WTC11 (cell line): ENCODE measurements at regions not wholly inside any gene's neighbourhood (a gene's known extent, or its start where the extent isn't known, plus 50 kb on each side); places are given as distances from the start of the nearest gene placed in this dataset.

Experiments used
- ATAC-seq: fragments of 200-7000 bp; cut with Tn5 transposase; 2 replicates; pipeline ENCODE4 v1.10.0; 2021; ENCODE audit warnings: mild to moderate bottlenecking, moderate library complexity
- CTCF ChIA-PET: fragments of 300-600 bp; sonication (Branson Sonifier 250); formaldehyde crosslinking; loops from one replicate; lab custom pipeline; 2021; ENCODE audit warnings: antibody characterized with exemption; lab: Charles Lee
- POLR2A ChIA-PET: fragments of 350-600 bp; sonication (Branson Sonifier 250); formaldehyde crosslinking; loops from one replicate; lab custom pipeline; 2021; ENCODE audit warnings: antibody characterized with exemption; lab: Charles Lee
- DNase-seq: peaks from one replicate; pipeline ENCODE4 v3.0.0; 2021; ENCODE audit warnings: low spot score
- H3K27ac Mint-ChIP-seq: 2 replicates; pipeline ENCODE4 v1.8.0; 2021; ENCODE audit warnings: mixed read lengths
- H3K27me3 Mint-ChIP-seq: 2 replicates; pipeline ENCODE4 v1.8.0; 2021; ENCODE audit warnings: low read depth, mild to moderate bottlenecking, moderate library complexity, mixed read lengths
- H3K36me3 Mint-ChIP-seq: 2 replicates; pipeline ENCODE4 v1.8.0; 2021; ENCODE audit warnings: mixed read lengths
- H3K4me1 Mint-ChIP-seq: 2 replicates; pipeline ENCODE4 v1.8.0; 2022; ENCODE audit warnings: mixed read lengths
- H3K4me3 Mint-ChIP-seq: 2 replicates; pipeline ENCODE4 v1.8.0; 2021; ENCODE audit warnings: mild to moderate bottlenecking, moderate library complexity, mixed read lengths
- H3K9me3 Mint-ChIP-seq: 2 replicates; pipeline ENCODE4 v1.8.0; 2021; ENCODE audit warnings: mixed read lengths
- ATF1 ChIP-seq: sonication (generic); formaldehyde crosslinking; IDR thresholded peaks from 2 replicates; pipeline ENCODE4 v1.8.1; 2023; ENCODE audit warnings: mild to moderate bottlenecking, moderate library complexity, missing genetic modification reagents
- ETV6 ChIP-seq: sonication (generic); formaldehyde crosslinking; IDR thresholded peaks from 2 replicates; pipeline ENCODE4 v1.8.1; 2022; ENCODE audit warnings: mild to moderate bottlenecking, missing genetic modification reagents
- FOXP1 ChIP-seq: sonication (generic); formaldehyde crosslinking; IDR thresholded peaks from 2 replicates; pipeline ENCODE4 v1.8.0; 2022; ENCODE audit warnings: missing genetic modification reagents, mild to moderate bottlenecking, moderate library complexity, borderline replicate concordance
- HMGA2 ChIP-seq: fragments of 250-450 bp; sonication (Bioruptor Pico); IDR thresholded peaks from 2 replicates; pipeline ENCODE4 v1.4.0; 2021; ENCODE audit warnings: mild to moderate bottlenecking, moderate library complexity
- IRF2 ChIP-seq: sonication (generic); formaldehyde crosslinking; IDR thresholded peaks from 2 replicates; pipeline ENCODE4 v1.8.0; 2022; ENCODE audit warnings: low read depth, missing genetic modification reagents, borderline replicate concordance
- KAT7 ChIP-seq: sonication (generic); formaldehyde crosslinking; IDR thresholded peaks from 2 replicates; pipeline ENCODE4 v1.8.1; 2023; ENCODE audit warnings: missing genetic modification reagents, mild to moderate bottlenecking, borderline replicate concordance
- MYBL2 ChIP-seq: sonication (generic); formaldehyde crosslinking; IDR thresholded peaks from 2 replicates; pipeline ENCODE4 v1.8.1; 2023; ENCODE audit warnings: mild to moderate bottlenecking, moderate library complexity, missing genetic modification reagents
- NFATC4 ChIP-seq: fragments of 250-450 bp; sonication (Bioruptor Pico); IDR thresholded peaks from 2 replicates; pipeline ENCODE4 v1.9.0; 2021; ENCODE audit warnings: mild to moderate bottlenecking
- OVOL2 ChIP-seq: fragments of 250-450 bp; sonication (Bioruptor Pico); IDR thresholded peaks from 2 replicates; pipeline ENCODE4 v1.9.0; 2021; ENCODE audit warnings: mild to moderate bottlenecking, borderline replicate concordance
- RORB ChIP-seq: fragments of 250-450 bp; sonication (Bioruptor Pico); IDR thresholded peaks from 2 replicates; pipeline ENCODE4 v1.9.0; 2021; ENCODE audit warnings: mild to moderate bottlenecking
- SP1 ChIP-seq: sonication (generic); formaldehyde crosslinking; conservative IDR thresholded peaks from 2 replicates; pipeline ENCODE4 v1.8.1; 2022; ENCODE audit warnings: missing genetic modification reagents
- ZBTB21 ChIP-seq: sonication (generic); formaldehyde crosslinking; IDR thresholded peaks from 2 replicates; pipeline ENCODE4 v1.8.1; 2023; ENCODE audit warnings: mild to moderate bottlenecking, missing genetic modification reagents, borderline replicate concordance
- ZNF219 ChIP-seq: sonication (generic); formaldehyde crosslinking; IDR thresholded peaks from 2 replicates; pipeline ENCODE4 v1.8.0; 2023; ENCODE audit warnings: missing genetic modification reagents, mild to moderate bottlenecking, borderline replicate concordance
- ZNF263 ChIP-seq: sonication (generic); formaldehyde crosslinking; IDR thresholded peaks from 2 replicates; pipeline ENCODE4 v1.8.1; 2022; ENCODE audit warnings: low read depth, mild to moderate bottlenecking, moderate library complexity, missing genetic modification reagents
- ZNF671 ChIP-seq: fragments of 250-450 bp; sonication (Bioruptor Pico); IDR thresholded peaks from 2 replicates; pipeline ENCODE4 v1.8.0; 2021; ENCODE audit warnings: mild to moderate bottlenecking
- TF ChIP-seq, protein P1 (sequence below): sonication (generic); formaldehyde crosslinking; IDR thresholded peaks from 2 replicates; pipeline ENCODE4 v1.8.0; 2022; ENCODE audit warnings: mild to moderate bottlenecking, missing genetic modification reagents
- TF ChIP-seq, protein P2 (sequence below): sonication (generic); formaldehyde crosslinking; IDR thresholded peaks from 2 replicates; pipeline ENCODE4 v1.8.0; 2022; ENCODE audit warnings: mild to moderate bottlenecking, missing genetic modification reagents
- TF ChIP-seq, protein P3 (sequence below): sonication (generic); formaldehyde crosslinking; IDR thresholded peaks from 2 replicates; pipeline ENCODE4 v1.8.0; 2023; ENCODE audit warnings: mild to moderate bottlenecking, missing genetic modification reagents
- TF ChIP-seq, protein P4 (sequence below): sonication (generic); formaldehyde crosslinking; IDR thresholded peaks from 2 replicates; pipeline ENCODE4 v1.8.1; 2022; ENCODE audit warnings: mild to moderate bottlenecking, moderate library complexity, missing genetic modification reagents
- TF ChIP-seq, protein P5 (sequence below): sonication (generic); formaldehyde crosslinking; IDR thresholded peaks from 2 replicates; pipeline ENCODE4 v1.8.1; 2023; ENCODE audit warnings: mild to moderate bottlenecking, moderate library complexity, missing genetic modification reagents
- TF ChIP-seq, protein P6 (sequence below): fragments of 250-450 bp; sonication (Bioruptor Pico); IDR thresholded peaks from 2 replicates; pipeline ENCODE4 v1.9.0; 2021; ENCODE audit warnings: moderate library complexity, mild to moderate bottlenecking, inconsistent platforms, borderline replicate concordance
- TF ChIP-seq, protein P7 (sequence below): sonication (generic); formaldehyde crosslinking; IDR thresholded peaks from 2 replicates; pipeline ENCODE4 v1.8.1; 2023; ENCODE audit warnings: mild to moderate bottlenecking, missing genetic modification reagents, moderate library complexity
- TF ChIP-seq, protein P8 (sequence below): sonication (generic); formaldehyde crosslinking; IDR thresholded peaks from 2 replicates; pipeline ENCODE4 v1.8.0; 2022; ENCODE audit warnings: mild to moderate bottlenecking, missing genetic modification reagents

DNA sequence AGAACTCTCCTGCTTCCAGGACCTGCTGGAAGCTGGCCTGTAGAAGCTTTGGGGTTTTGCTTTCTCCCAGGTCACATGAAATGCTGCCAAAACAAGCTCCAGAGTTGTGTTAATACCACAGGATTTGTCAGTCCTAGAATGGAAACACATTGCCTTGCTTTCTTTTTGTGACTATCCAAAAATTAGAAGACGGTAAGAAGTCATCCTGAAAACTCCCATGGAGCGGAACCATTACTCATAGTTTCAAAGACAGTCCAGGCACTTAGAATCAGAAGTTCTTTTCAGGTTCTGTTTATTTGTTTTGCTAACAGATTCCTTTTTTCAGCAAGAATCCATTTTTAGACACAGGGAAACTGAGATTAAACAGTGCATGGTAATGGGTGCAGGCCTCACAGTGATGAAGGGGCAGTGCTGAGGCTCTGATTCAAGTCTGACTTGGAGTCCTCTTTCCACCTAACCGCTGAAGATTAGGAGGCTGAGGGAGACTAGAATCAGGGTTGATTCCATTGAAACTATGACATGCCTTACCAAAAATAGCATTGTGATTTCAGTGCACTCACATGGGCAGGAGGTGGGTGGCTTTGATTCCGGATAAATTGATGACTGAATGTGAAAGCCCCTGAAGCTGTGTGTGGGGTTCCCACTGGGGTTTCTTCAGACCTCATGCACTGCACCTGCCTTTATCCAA is 72.2 kb upstream of the NAA20 start (continued):
- TF ChIP-seq, protein P1, sequence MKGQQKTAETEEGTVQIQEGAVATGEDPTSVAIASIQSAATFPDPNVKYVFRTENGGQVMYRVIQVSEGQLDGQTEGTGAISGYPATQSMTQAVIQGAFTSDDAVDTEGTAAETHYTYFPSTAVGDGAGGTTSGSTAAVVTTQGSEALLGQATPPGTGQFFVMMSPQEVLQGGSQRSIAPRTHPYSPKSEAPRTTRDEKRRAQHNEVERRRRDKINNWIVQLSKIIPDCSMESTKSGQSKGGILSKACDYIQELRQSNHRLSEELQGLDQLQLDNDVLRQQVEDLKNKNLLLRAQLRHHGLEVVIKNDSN (CRISPR knock-in tag), result no peak
- TF ChIP-seq, protein P2, sequence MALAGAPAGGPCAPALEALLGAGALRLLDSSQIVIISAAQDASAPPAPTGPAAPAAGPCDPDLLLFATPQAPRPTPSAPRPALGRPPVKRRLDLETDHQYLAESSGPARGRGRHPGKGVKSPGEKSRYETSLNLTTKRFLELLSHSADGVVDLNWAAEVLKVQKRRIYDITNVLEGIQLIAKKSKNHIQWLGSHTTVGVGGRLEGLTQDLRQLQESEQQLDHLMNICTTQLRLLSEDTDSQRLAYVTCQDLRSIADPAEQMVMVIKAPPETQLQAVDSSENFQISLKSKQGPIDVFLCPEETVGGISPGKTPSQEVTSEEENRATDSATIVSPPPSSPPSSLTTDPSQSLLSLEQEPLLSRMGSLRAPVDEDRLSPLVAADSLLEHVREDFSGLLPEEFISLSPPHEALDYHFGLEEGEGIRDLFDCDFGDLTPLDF (CRISPR knock-in tag), result no peak
- TF ChIP-seq, protein P3, sequence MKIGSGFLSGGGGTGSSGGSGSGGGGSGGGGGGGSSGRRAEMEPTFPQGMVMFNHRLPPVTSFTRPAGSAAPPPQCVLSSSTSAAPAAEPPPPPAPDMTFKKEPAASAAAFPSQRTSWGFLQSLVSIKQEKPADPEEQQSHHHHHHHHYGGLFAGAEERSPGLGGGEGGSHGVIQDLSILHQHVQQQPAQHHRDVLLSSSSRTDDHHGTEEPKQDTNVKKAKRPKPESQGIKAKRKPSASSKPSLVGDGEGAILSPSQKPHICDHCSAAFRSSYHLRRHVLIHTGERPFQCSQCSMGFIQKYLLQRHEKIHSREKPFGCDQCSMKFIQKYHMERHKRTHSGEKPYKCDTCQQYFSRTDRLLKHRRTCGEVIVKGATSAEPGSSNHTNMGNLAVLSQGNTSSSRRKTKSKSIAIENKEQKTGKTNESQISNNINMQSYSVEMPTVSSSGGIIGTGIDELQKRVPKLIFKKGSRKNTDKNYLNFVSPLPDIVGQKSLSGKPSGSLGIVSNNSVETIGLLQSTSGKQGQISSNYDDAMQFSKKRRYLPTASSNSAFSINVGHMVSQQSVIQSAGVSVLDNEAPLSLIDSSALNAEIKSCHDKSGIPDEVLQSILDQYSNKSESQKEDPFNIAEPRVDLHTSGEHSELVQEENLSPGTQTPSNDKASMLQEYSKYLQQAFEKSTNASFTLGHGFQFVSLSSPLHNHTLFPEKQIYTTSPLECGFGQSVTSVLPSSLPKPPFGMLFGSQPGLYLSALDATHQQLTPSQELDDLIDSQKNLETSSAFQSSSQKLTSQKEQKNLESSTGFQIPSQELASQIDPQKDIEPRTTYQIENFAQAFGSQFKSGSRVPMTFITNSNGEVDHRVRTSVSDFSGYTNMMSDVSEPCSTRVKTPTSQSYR (CRISPR knock-in tag), result no peak
- TF ChIP-seq ZNF219 (no peak), ATF1 (CRISPR knock-in tag) (no peak), ZNF671 (CRISPR knock-in tag) (no peak)
- TF ChIP-seq, all 79 proteins: peak for 0

DNA sequence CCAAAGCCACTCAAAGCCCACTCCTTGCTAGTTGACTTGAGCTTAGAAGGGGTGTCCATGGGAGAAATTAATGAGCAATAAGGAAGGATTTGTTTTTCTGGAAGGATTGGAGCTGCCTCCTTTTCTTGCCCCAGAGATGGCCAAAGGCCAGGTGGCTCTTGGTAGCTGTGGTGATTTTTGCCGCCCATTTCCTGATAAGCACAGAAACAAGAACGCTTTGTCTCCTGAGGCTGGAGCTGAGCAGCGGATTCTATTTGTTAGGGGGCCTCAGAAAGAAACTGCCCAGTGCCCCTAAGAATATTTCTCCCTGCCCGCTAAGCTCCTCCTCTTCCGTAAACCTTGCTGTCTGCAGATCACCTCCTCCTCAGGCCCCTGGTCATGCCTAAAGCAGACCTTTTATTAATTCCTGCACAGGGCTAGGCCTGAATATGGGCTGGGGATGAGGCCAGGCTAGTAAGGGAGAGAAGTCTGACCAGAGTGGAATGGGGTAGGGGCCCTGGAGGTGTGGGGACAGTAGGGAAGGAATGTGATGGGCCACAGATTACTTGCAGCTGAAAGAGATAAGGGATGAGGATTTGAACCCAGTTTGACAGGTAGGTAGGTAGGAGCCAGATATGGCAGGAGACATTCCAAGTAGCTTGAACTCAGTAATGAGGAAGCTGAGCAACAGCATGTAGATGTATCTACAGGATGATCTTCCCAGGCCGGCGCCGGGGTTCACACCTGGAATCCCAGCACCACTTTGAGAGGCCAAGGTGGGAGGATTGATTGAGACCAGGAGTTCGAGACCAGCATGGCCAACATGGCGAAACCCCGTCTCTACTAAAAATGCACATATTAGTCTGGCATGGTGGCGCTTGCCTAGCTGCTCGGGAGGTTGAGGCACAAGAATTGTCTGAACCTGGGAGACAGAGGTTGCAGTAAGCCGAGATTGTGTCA is 71.2 kb upstream of the NAA20 start:
- ChIA-PET CTCF (interaction anchor here (0.6 to 1.1 kb wide), 3 partner anchors 10 to 176 kb away, joined by 3 read pairs; no protein-coding TSS in a partner anchor), POLR2A (no interaction called here)
- Mint-ChIP-seq H3K4me3 (no peak overlapping the region), H3K36me3 (no peaks in the 10 kb centered on the region), H3K9me3 (no peaks in the 10 kb centered on the region), H3K27me3 (no peaks in the 10 kb centered on the region), H3K27ac (no peak overlapping the region)
- no peak for ATAC-seq
- TF ChIP-seq ZNF263, result no peak
- no peak for TF ChIP-seq NFATC4 (CRISPR knock-in tag)
- no peak for TF ChIP-seq ETV6 (CRISPR knock-in tag)
- TF ChIP-seq, protein P4, sequence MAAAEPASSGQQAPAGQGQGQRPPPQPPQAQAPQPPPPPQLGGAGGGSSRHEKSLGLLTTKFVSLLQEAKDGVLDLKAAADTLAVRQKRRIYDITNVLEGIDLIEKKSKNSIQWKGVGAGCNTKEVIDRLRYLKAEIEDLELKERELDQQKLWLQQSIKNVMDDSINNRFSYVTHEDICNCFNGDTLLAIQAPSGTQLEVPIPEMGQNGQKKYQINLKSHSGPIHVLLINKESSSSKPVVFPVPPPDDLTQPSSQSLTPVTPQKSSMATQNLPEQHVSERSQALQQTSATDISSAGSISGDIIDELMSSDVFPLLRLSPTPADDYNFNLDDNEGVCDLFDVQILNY, result no peak
- TF ChIP-seq ZNF671 (CRISPR knock-in tag), result no peak
- no peak for TF ChIP-seq MYBL2 (CRISPR knock-in tag)
- TF ChIP-seq OVOL2 (CRISPR knock-in tag), result no peak
- no peak for TF ChIP-seq HMGA2 (CRISPR knock-in tag)
- TF ChIP-seq ZBTB21, result no peak
- TF ChIP-seq RORB (CRISPR knock-in tag), result no peak
- TF ChIP-seq, protein P5, sequence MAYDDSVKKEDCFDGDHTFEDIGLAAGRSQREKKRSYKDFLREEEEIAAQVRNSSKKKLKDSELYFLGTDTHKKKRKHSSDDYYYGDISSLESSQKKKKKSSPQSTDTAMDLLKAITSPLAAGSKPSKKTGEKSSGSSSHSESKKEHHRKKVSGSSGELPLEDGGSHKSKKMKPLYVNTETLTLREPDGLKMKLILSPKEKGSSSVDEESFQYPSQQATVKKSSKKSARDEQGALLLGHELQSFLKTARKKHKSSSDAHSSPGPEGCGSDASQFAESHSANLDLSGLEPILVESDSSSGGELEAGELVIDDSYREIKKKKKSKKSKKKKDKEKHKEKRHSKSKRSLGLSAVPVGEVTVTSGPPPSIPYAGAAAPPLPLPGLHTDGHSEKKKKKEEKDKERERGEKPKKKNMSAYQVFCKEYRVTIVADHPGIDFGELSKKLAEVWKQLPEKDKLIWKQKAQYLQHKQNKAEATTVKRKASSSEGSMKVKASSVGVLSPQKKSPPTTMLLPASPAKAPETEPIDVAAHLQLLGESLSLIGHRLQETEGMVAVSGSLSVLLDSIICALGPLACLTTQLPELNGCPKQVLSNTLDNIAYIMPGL (CRISPR knock-in tag), result no peak
- TF ChIP-seq SP1, result no peak
- TF ChIP-seq, protein P6, sequence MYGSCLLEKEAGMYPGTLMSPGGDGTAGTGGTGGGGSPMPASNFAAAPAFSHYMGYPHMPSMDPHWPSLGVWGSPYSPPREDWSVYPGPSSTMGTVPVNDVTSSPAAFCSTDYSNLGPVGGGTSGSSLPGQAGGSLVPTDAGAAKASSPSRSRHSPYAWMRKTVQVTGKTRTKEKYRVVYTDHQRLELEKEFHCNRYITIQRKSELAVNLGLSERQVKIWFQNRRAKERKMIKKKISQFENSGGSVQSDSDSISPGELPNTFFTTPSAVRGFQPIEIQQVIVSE (CRISPR knock-in tag), result no peak
- TF ChIP-seq, protein P7, sequence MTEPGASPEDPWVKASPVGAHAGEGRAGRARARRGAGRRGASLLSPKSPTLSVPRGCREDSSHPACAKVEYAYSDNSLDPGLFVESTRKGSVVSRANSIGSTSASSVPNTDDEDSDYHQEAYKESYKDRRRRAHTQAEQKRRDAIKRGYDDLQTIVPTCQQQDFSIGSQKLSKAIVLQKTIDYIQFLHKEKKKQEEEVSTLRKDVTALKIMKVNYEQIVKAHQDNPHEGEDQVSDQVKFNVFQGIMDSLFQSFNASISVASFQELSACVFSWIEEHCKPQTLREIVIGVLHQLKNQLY (CRISPR knock-in tag), result no peak
- TF ChIP-seq FOXP1 (CRISPR knock-in tag), result no peak
- TF ChIP-seq, protein P8, sequence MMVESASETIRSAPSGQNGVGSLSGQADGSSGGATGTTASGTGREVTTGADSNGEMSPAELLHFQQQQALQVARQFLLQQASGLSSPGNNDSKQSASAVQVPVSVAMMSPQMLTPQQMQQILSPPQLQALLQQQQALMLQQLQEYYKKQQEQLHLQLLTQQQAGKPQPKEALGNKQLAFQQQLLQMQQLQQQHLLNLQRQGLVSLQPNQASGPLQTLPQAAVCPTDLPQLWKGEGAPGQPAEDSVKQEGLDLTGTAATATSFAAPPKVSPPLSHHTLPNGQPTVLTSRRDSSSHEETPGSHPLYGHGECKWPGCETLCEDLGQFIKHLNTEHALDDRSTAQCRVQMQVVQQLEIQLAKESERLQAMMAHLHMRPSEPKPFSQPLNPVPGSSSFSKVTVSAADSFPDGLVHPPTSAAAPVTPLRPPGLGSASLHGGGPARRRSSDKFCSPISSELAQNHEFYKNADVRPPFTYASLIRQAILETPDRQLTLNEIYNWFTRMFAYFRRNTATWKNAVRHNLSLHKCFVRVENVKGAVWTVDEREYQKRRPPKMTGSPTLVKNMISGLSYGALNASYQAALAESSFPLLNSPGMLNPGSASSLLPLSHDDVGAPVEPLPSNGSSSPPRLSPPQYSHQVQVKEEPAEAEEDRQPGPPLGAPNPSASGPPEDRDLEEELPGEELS (CRISPR knock-in tag), result no peak
- no peak for TF ChIP-seq IRF2
- TF ChIP-seq KAT7 (CRISPR knock-in tag), result no peak
- TF ChIP-seq, all 79 proteins: peak for 0
- no peak for DNase-seq
- H3K4me1 Mint-ChIP-seq, result peaks cover 7% of the 10 kb centered on the region
